Liver (tissue), 3 donors: ENCODE measurements at regions not wholly inside any gene's neighbourhood (a gene's known extent, or its start where the extent isn't known, plus 50 kb on each side); places are given as distances from the start of the nearest gene placed in this dataset.

Source experiments
- GABPA ChIP-seq, 2 donors: IDR thresholded peaks in 1 of 2; conservative IDR thresholded peaks in 1 of 2; 2 replicates each; pipeline ENCODE4 v1.6.1; 2016; ENCODE audit warnings: antibody characterized with exemption in 2 of 2, mild to moderate bottlenecking in 1 of 2, moderate library complexity in 1 of 2
- JUND ChIP-seq, 2 donors: IDR thresholded peaks; 2 replicates each; pipeline ENCODE4 v1.6.1; 2016; ENCODE audit warnings: antibody characterized with exemption in 2 of 2
- RAD21 ChIP-seq, 2 donors: IDR thresholded peaks; 2 replicates each; pipeline ENCODE4 v1.6.1; 2016; ENCODE audit warnings: antibody characterized with exemption in 2 of 2, mild to moderate bottlenecking in 2 of 2
- SP1 ChIP-seq: IDR thresholded peaks from 2 replicates; pipeline ENCODE4 v1.6.1; 2018; ENCODE audit warnings: antibody characterized with exemption, mild to moderate bottlenecking
- YY1 ChIP-seq: IDR thresholded peaks from 2 replicates; pipeline ENCODE4 v1.6.1; 2016; ENCODE audit warnings: antibody characterized with exemption, mild to moderate bottlenecking
- TF ChIP-seq, protein P1 (sequence below): fragments of 150-350 bp; IDR thresholded peaks from 2 replicates; pipeline ENCODE4 v1.5.1; 2017; ENCODE audit warnings: improper control_type of control experiment, low read depth, low read length; ENCODE audit not compliant: missing input control
- TF ChIP-seq, protein P2 (sequence below): IDR thresholded peaks from 2 replicates; pipeline ENCODE4 v1.6.1; 2016; ENCODE audit warnings: antibody characterized with exemption
- TF ChIP-seq, protein P3 (sequence below): IDR thresholded peaks from 2 replicates; pipeline ENCODE4 v1.6.1; 2016; ENCODE audit warnings: antibody characterized with exemption
- donor health status: healthy.
- donor health status: healthy.

DNA sequence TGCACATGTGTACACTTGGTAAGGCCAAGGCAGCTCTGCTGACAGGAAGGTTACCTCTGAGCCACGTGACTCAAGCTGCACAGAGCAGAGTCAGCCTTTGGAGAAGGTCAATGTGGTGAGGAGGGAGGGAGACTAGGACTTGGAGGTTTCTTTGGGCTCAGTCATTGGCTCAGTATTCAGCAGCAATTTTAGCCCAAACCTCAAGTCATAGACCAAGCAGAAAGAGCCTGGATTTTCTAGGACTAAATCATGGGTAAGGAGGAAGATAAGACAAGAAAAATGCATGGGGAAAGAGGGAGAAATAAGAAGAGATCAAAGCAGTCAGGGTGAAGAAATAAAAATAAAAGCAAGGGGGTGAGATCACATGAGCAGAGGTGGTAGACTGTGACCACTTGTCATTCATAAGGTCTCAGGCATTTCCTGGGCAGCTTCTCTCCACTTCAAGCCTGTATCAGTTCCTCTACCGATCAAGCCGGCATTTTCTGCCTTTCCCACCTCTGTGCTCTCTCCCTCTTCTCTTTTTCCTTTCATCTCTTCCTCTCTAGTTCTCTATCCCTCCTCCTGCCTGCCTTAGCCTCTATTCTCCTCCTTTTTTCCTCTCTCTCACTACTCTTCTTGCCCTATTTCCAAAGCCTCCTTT, 51.7 kb upstream of the DUSP10 start:
- TF ChIP-seq, protein P1, sequence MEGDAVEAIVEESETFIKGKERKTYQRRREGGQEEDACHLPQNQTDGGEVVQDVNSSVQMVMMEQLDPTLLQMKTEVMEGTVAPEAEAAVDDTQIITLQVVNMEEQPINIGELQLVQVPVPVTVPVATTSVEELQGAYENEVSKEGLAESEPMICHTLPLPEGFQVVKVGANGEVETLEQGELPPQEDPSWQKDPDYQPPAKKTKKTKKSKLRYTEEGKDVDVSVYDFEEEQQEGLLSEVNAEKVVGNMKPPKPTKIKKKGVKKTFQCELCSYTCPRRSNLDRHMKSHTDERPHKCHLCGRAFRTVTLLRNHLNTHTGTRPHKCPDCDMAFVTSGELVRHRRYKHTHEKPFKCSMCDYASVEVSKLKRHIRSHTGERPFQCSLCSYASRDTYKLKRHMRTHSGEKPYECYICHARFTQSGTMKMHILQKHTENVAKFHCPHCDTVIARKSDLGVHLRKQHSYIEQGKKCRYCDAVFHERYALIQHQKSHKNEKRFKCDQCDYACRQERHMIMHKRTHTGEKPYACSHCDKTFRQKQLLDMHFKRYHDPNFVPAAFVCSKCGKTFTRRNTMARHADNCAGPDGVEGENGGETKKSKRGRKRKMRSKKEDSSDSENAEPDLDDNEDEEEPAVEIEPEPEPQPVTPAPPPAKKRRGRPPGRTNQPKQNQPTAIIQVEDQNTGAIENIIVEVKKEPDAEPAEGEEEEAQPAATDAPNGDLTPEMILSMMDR = no peak
- no peak for TF ChIP-seq SP1
- TF ChIP-seq YY1 = no peak
- TF ChIP-seq, protein P2, sequence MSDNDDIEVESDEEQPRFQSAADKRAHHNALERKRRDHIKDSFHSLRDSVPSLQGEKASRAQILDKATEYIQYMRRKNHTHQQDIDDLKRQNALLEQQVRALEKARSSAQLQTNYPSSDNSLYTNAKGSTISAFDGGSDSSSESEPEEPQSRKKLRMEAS = no peak
- TF ChIP-seq, protein P3, sequence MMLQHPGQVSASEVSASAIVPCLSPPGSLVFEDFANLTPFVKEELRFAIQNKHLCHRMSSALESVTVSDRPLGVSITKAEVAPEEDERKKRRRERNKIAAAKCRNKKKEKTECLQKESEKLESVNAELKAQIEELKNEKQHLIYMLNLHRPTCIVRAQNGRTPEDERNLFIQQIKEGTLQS = no peak
- TF ChIP-seq RAD21 (IDR thresholded peaks at IDR 0.05) = no peak
- TF ChIP-seq GABPA (IDR thresholded peaks at IDR 0.05 in 1 of 2, conservative IDR thresholded peaks at IDR 0.05 in 1 of 2) = no peak
- TF ChIP-seq JUND (IDR thresholded peaks at IDR 0.05) = no peak
